GM12891 (cell line): ENCODE measurements at regions not wholly inside any gene's neighbourhood (a gene's known extent, or its start where the extent isn't known, plus 50 kb on each side); places are given as distances from the start of the nearest gene placed in this dataset.

Source experiments
- PAX5 ChIP-seq: IDR thresholded peaks from 2 replicates; pipeline ENCODE4 v1.6.1; 2011; ENCODE audit warnings: low read length, moderate library complexity, mild to moderate bottlenecking; ENCODE audit not compliant: insufficient read depth, severe bottlenecking
- POLR2A ChIP-seq: IDR thresholded peaks from 2 replicates; pipeline ENCODE4 v1.6.1; 2011; ENCODE audit warnings: low read depth, low read length, control low read depth
- POLR2AphosphoS5 ChIP-seq: IDR thresholded peaks from 2 replicates; pipeline ENCODE4 v1.6.1; 2011; ENCODE audit warnings: low read depth, low read length, control low read depth
- SPI1 ChIP-seq: IDR thresholded peaks from 2 replicates; pipeline ENCODE4 v1.6.1; 2011; ENCODE audit warnings: low read depth, low read length, control low read depth
- TAF1 ChIP-seq: IDR thresholded peaks from 2 replicates; pipeline ENCODE4 v1.6.1; 2011; ENCODE audit warnings: low read depth, low read length, control low read depth

DNA sequence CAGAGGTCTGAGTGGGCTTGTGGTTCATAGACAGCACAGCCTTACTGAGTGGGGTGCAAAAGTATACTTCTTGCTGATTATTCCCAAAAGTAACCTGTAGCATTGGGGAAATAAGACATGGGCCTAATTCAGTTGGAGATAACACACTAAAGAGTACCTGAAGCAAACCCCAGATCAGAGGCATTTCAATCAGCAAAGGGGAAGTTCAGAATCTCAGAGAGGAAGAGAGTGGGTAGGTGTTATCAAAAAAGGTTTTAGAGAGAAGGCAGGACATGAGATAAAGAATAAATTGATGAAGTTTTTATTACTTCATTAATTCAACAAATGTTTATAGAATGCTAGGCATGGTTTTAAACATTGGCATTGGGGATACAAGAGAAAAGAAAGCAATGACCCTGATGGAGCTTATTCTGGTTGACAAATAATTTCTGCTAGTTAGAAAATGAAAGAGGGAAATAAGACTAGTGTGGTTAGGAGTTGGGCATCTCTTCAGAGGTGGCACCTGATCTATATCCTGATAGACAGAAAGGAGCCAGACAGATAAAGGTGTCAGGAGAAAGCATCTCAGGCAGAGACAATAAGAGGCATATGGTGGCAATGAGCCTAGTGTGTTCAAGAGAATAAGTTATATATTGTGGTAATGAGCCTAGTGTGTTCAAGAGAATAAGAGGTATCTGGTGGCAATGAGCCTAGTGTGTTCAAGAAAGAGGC is 153.8 kb upstream of the SETBP1 start:
- TF ChIP-seq POLR2AphosphoS5 (no peak), TAF1 (no peak), POLR2A (no peak), PAX5 (no peak), SPI1 (no peak)
